HepG2 (cell line): ENCODE measurements at regions not wholly inside any gene's neighbourhood (a gene's known extent, or its start where the extent isn't known, plus 50 kb on each side); places are given as distances from the start of the nearest gene placed in this dataset.

Experiments used
- CTCF ChIP-seq: sonication (generic); formaldehyde crosslinking; IDR thresholded peaks from 2 replicates; pipeline ENCODE4 v1.5.0; 2020; ENCODE audit warnings: mild to moderate bottlenecking, missing genetic modification reagents, moderate library complexity
- SIN3A ChIP-seq: IDR thresholded peaks from 2 replicates; pipeline ENCODE4 v1.6.1; 2011; ENCODE audit warnings: low read depth, mild to moderate bottlenecking, control low read depth, low read length, borderline replicate concordance

- TF ChIP-seq CTCF (CRISPR knock-in tag) = no peak
- no peak for TF ChIP-seq SIN3A
These were observed 767.0 kb downstream of the MRPL39 start for GRCh38 chr21:24840287-24840686.
